ENCODE measurements at regions not wholly inside any gene's neighbourhood (a gene's known extent, or its start where the extent isn't known, plus 50 kb on each side); places are given as distances from the start of the nearest gene placed in this dataset. TPM values are rescaled to one million over a fixed set of nuclear protein-coding genes. Genes with fewer than 3 reads are reported as not detected.

GRCh38 chr3:16122661-16123060 lies 51.8 kb upstream of the GALNT15 start:
- no peak for DNase-seq
- no peak overlapping the region for H3K4me3 ChIP-seq
- H3K36me3 ChIP-seq, result no peaks in the 10 kb centered on the region
- peak overlapping the region; percentile 36 for H3K27ac ChIP-seq (replicated peaks)
- intact Hi-C loops (cut with micrococcal nuclease), result no loop called here
- TF ChIP-seq CTCF (IDR thresholded peaks at IDR 0.05; ENCODE audit: borderline replicate concordance), result no peak
- peaks cover 4% of the 10 kb centered on the region for H3K9me3 ChIP-seq (replicated peaks)
- H3K27me3 ChIP-seq (ENCODE audit: low read depth), result no peaks in the 10 kb centered on the region
- peaks cover 27% of the 10 kb centered on the region for H3K4me1 ChIP-seq

- no peak for TF ChIP-seq CTCF (IDR thresholded peaks at IDR 0.05; ENCODE audit: borderline replicate concordance)
- intact Hi-C loops (cut with micrococcal nuclease), result no loop called here
- H3K36me3 ChIP-seq, result no peaks in the 10 kb centered on the region
- no peak overlapping the region for H3K27ac ChIP-seq (replicated peaks)
- no peaks in the 10 kb centered on the region for H3K27me3 ChIP-seq (ENCODE audit: low read depth)
- no peak overlapping the region for H3K4me3 ChIP-seq
- H3K4me1 ChIP-seq, result peaks cover 31% of the 10 kb centered on the region
- H3K9me3 ChIP-seq (replicated peaks), result peaks cover 4% of the 10 kb centered on the region
- DNase-seq, result no peak
Measured at GRCh38 chr3:16124636-16125035, 49.8 kb upstream of the GALNT15 start.

Small RNAs in the stretch of these regions (microRNA-seq; reads per million reads assigned to microRNA genes)
- not detected for gene MIR563
